22Rv1 (cell line): ENCODE measurements at regions not wholly inside any gene's neighbourhood (a gene's known extent, or its start where the extent isn't known, plus 50 kb on each side); places are given as distances from the start of the nearest gene placed in this dataset.

Experiments
- H3K27ac ChIP-seq: fragments of 450-650 bp; 2 replicates; pipeline ENCODE4 v1.5.1; 2017
- ZFX ChIP-seq: fragments of 450-650 bp; IDR thresholded peaks from 2 replicates; pipeline ENCODE4 v1.6.1; 2017; ENCODE audit warnings: antibody characterized with exemption, borderline replicate concordance
- TF ChIP-seq, protein P1 (sequence below): fragments of 450-650 bp; IDR thresholded peaks from 2 replicates; pipeline ENCODE4 v1.5.1; 2017; ENCODE audit warnings: mild to moderate bottlenecking

DNA sequence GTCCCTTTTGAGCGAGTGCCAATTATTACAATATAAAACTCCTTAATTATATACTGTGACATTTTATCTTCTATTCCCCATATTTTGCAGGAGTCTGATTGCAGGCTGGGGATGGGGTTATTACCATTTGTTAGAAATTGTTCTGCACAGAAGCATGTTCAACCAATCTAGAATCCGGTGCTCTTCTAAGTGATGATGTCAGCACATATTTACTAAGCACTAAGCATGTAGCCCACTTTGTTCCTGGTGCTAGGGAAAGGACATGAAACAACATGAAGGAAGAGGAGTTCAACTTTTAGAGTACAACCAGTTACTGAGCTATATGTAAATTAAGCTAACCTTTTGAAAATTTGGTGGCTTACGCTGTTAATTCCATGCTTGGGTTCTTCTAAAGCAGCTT, 52.8 kb upstream of the IL1RAPL2 start:
- TF ChIP-seq, protein P1, sequence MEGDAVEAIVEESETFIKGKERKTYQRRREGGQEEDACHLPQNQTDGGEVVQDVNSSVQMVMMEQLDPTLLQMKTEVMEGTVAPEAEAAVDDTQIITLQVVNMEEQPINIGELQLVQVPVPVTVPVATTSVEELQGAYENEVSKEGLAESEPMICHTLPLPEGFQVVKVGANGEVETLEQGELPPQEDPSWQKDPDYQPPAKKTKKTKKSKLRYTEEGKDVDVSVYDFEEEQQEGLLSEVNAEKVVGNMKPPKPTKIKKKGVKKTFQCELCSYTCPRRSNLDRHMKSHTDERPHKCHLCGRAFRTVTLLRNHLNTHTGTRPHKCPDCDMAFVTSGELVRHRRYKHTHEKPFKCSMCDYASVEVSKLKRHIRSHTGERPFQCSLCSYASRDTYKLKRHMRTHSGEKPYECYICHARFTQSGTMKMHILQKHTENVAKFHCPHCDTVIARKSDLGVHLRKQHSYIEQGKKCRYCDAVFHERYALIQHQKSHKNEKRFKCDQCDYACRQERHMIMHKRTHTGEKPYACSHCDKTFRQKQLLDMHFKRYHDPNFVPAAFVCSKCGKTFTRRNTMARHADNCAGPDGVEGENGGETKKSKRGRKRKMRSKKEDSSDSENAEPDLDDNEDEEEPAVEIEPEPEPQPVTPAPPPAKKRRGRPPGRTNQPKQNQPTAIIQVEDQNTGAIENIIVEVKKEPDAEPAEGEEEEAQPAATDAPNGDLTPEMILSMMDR: no peak
- no peak for TF ChIP-seq ZFX
- H3K27ac ChIP-seq: no peak overlapping the region

DNA sequence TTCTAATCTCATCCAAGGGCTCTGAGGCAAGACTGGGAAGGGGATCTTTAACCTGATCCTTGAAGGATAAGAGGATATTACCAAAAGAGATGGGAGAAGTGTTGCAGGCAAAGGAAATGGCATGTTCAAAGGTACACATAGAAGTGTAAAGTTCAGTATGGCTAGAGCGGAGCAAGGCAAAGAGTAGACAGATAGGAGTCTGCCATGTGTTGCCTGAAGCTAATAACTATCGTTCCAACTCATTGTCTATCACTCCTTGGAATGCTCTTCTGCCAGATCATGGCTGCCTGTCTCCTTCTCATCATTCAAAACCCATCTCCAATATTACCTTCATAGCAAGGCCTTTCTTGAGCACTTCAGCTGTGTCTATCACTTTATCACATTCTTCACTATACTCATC, 55.2 kb upstream of the IL1RAPL2 start:
- H3K27ac ChIP-seq: no peak overlapping the region
- TF ChIP-seq, protein P1: no peak
- TF ChIP-seq ZFX: no peak

DNA sequence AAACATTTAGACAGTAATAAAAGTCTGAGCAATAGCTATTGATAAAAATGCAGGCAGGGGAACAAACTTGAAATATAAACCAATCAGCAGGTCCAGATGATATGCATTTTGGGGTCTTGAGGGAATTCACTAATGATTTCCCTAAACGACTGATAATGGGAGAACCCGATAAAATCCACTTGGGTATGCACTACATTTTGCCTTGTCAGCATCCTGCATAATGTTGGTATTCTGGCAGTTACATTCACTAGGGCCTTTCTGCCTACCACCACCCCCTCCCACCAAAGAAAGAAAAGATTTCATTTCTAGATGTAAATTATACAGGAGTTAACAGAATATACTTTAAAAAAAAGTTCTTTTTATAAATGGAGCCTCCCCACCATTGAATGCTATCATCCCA, 63.5 kb upstream of the IL1RAPL2 start:
- no peak overlapping the region for H3K27ac ChIP-seq
- TF ChIP-seq, protein P1: no peak
- TF ChIP-seq ZFX: no peak

DNA sequence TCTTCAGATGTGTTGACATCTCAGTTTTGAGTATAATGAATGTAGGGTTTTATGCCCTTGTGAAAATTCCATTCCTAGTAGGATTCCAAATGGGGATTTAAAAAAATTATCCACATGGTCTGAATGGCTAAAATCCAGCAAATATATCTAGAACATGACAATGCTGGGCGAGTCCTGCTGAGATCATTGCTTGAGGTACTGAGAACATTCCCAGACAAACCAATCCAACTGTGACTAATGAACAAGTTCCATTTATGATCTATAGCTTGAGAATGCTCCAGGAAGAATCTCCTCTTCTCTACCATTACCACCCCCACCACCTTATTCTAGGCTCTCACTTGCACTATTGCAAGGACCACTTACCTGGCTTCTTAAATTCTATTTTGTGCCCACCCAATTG, 77.2 kb upstream of the IL1RAPL2 start:
- TF ChIP-seq ZFX: no peak
- TF ChIP-seq, protein P1: no peak
- H3K27ac ChIP-seq: no peak overlapping the region

DNA sequence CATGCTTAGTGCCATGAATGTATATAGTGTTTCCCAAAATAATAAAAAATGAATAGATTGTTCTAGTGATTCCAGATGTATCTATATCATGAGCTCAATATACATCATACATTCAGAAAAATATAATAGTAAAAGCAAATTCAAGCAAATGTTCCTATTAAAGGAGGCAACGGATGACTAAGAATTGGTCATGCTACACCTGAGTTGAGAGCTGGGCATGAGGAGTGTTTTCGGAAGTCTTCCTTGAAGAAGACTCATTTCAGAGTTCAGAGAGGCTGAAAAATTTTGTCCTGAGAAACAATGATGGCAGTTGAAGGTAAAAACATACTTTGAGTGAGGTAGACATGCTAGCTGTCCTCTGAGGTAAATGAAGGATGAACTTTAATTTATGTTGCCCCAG, 79.3 kb upstream of the IL1RAPL2 start:
- H3K27ac ChIP-seq: no peak overlapping the region
- no peak for TF ChIP-seq ZFX
- TF ChIP-seq, protein P1: no peak

DNA sequence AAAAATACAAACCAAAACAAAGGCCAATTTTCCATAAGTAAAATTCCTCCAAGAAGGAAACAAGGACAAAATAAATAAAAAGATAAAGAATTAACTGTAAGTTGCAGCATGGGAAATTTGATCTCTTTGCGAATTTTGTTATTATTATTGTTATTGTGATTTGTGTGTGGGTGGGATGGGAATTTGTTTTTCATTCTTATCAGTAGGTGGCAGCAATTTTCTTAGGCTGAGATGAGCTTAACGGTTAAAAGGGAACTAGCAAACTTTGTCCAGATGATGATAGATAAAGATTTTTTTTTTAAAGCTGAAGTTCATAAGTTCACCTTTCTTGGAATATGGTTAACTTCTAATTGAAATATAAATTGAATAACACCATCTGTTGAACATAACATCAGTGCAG, 83.2 kb upstream of the IL1RAPL2 start:
- no peak overlapping the region for H3K27ac ChIP-seq
- TF ChIP-seq, protein P1: peak; percentile 51
- TF ChIP-seq ZFX: no peak

DNA sequence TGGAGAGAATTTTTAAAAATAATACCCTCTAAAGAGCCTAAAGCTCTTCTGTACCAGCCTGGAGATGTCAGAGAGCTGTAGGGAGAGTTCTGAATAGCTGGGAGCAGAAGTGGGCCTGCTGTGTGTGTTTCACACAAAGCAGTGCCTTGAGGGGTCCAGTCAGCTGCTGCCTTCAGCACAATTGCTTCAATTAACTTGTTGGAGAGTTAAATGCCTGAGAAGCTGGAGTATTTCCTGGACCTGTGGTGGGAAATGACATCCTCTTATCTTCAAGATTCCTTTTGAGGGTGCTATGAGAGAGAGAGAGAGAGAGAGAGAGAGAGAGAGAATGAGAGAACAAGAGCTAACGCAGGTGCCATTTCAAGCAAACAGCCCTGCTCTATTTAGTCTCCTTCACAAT, 96.2 kb upstream of the IL1RAPL2 start:
- TF ChIP-seq, protein P1: no peak
- TF ChIP-seq ZFX: no peak
- H3K27ac ChIP-seq: no peak overlapping the region
